Tibial artery (tissue), 4 donors: ENCODE measurements at regions not wholly inside any gene's neighbourhood (a gene's known extent, or its start where the extent isn't known, plus 50 kb on each side); places are given as distances from the start of the nearest gene placed in this dataset.

Experiments
- DNase-seq, 2 donors: peaks; one replicate each; pipeline ENCODE4 v3.0.0-alpha.2; 2019
- H3K27ac ChIP-seq, 2 donors: fragments of 200-600 bp; sonication (generic) in 1 of 2; 1 replicate in 1 of 2; 2 replicates in 1 of 2; pipeline ENCODE4 v1.5.1; 2018 to 2019; ENCODE audit warnings: mild to moderate bottlenecking in 1 of 2
- H3K27me3 ChIP-seq, 2 donors: fragments of 200-600 bp; sonication (generic) in 1 of 2; one replicate each; pipeline versions ENCODE4 v1.5.1 to v1.6.0; 2016 to 2019
- H3K36me3 ChIP-seq, 3 donors: fragments of 200-600 bp; sonication (generic) in 2 of 3; one replicate each; pipeline ENCODE4 v1.5.1; 2016 to 2019; ENCODE audit warnings: mild to moderate bottlenecking in 2 of 3
- H3K4me1 ChIP-seq, 4 donors: fragments of 200-600 bp; sonication (generic) in 2 of 4; 1 replicate in 3 of 4; 2 replicates in 1 of 4; pipeline ENCODE4 v1.5.1; 2016 to 2019
- H3K4me3 ChIP-seq, 2 donors: fragments of 200-600 bp; sonication (generic) in 1 of 2; 1 replicate in 1 of 2; 2 replicates in 1 of 2; pipeline ENCODE4 v1.5.1; 2018 to 2019; ENCODE audit warnings: mild to moderate bottlenecking in 2 of 2
- H3K9me3 ChIP-seq, 3 donors: fragments of 200-600 bp; sonication (generic) in 1 of 3; one replicate each; pipeline ENCODE4 v1.5.1; 2016 to 2019
- CTCF ChIP-seq, 2 experiments: fragments of 200-600 bp in 1 of 2; fragments of 450-650 bp in 1 of 2; IDR thresholded peaks; one replicate each; pipeline ENCODE4 v1.5.1; 2017 to 2019; ENCODE audit warnings: antibody characterized with exemption in 2 of 2, mild to moderate bottlenecking in 1 of 2, moderate library complexity in 1 of 2
- intact Hi-C: fragments of 100-400 bp; cut with DNase I; formaldehyde crosslinking; loops from one replicate; pipeline ENCODE4 v1.15.0; 2023; ENCODE audit warnings: low total_unique reads

GRCh38 chr9:118929287-118929686 lies 439.9 kb downstream of the BRINP1 start:
- Histone ChIP-seq H3K4me1 (peaks cover 0 to 21% (median 4%) of the 10 kb centered on the region in 4 donors), H3K27ac (peak overlapping the region in 1 of 2 donors; percentile 28), H3K4me3 (no peak overlapping the region), H3K9me3 (no peaks in the 10 kb centered on the region), H3K36me3 (no peaks in the 10 kb centered on the region), H3K27me3 (no peaks in the 10 kb centered on the region)
- intact Hi-C loops = no loop called here
- no peak for TF ChIP-seq CTCF (IDR thresholded peaks at IDR 0.05)
- no peak for DNase-seq

GRCh38 chr9:118931941-118932340 lies 437.3 kb downstream of the BRINP1 start:
- Histone ChIP-seq H3K27me3 (no peaks in the 10 kb centered on the region), H3K4me3 (no peak overlapping the region), H3K27ac (no peak overlapping the region), H3K4me1 (peaks cover 0 to 21% (median 4%) of the 10 kb centered on the region in 4 donors), H3K9me3 (no peaks in the 10 kb centered on the region), H3K36me3 (no peaks in the 10 kb centered on the region)
- no peak for TF ChIP-seq CTCF (IDR thresholded peaks at IDR 0.05)
- no peak for DNase-seq
- intact Hi-C loops = no loop called here

DNA sequence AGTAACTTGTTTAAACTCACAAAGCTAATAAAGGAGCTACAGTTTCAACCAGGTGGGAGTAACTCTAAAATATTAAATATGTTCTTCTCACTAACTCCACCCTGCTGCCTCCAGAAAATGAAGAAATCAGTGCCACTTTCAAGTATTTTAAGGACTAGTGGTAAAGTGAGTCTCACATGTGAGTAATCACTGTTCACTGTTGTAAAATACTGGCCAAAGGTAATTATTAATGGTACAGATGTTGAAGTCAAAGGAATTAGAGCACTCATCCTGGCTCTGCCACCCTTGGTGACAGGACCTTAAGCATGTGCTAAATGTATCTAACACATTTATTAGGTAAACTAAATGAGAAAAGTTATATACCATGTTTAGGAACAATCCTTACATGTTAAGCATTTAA lies 430.7 kb downstream of the BRINP1 start:
- H3K36me3 ChIP-seq = no peaks in the 10 kb centered on the region
- H3K27me3 ChIP-seq = no peaks in the 10 kb centered on the region
- no peak for TF ChIP-seq CTCF (IDR thresholded peaks at IDR 0.05)
- no peak overlapping the region for H3K4me3 ChIP-seq
- H3K27ac ChIP-seq = no peak overlapping the region
- intact Hi-C loops = no loop called here
- no peak for DNase-seq
- no peaks in the 10 kb centered on the region for H3K9me3 ChIP-seq
- H3K4me1 ChIP-seq = no peaks in the 10 kb centered on the region

GRCh38 chr9:118940473-118940872 lies 428.8 kb downstream of the BRINP1 start:
- Histone ChIP-seq H3K4me3 (no peak overlapping the region), H3K27ac (no peak overlapping the region), H3K4me1 (no peaks in the 10 kb centered on the region), H3K9me3 (no peaks in the 10 kb centered on the region), H3K27me3 (no peaks in the 10 kb centered on the region), H3K36me3 (no peaks in the 10 kb centered on the region)
- no peak for TF ChIP-seq CTCF (IDR thresholded peaks at IDR 0.05)
- intact Hi-C loops = no loop called here
- no peak for DNase-seq

DNA sequence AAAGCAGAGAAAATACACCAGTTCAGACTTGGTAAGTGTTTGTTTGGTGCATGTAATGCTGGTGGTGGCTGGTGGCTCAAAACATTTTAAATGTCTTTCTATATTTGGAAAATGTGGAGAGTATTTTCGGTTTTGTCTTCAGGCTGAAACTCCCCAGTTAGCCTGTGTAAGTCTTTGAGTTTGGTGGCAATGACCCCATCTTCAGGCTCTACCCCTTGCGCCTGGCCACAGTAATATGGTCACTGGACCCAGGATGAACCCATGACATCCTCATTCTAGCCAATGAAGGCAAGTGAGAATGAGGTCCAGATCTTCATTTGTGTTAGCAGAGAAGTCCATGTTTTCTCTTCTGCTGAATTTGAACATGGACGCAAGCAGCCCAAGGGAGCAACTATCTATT lies 422.6 kb downstream of the BRINP1 start:
- H3K36me3 ChIP-seq = no peaks in the 10 kb centered on the region
- TF ChIP-seq CTCF (IDR thresholded peaks at IDR 0.05) = no peak
- no peak overlapping the region for H3K4me3 ChIP-seq
- intact Hi-C loops = no loop called here
- peaks cover 0 to 12% (median 3%) of the 10 kb centered on the region in 4 donors for H3K4me1 ChIP-seq
- H3K27ac ChIP-seq = peak overlapping the region in 1 of 2 donors; percentile 14
- no peak for DNase-seq
- no peaks in the 10 kb centered on the region for H3K27me3 ChIP-seq
- no peaks in the 10 kb centered on the region for H3K9me3 ChIP-seq

DNA sequence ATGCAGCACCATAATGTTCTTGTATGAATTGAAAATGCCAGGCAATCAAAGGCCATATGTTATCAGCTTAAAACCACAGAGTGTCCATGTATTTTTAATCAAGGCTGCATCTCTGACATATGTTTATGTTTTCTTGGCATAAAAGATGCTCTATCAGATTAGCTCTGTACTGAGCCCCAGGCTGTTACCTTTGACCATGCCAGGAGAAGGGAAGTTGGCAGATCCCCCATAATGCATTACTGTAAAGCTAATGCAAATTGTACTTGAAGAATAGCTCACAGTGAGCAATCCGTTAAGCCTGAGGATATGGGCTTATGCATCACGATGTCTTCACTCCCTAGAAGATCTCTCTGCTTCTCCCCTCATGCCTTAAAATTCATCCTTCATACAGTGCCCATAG lies 414.4 kb downstream of the BRINP1 start:
- no peak for TF ChIP-seq CTCF (IDR thresholded peaks at IDR 0.05)
- Histone ChIP-seq H3K9me3 (no peaks in the 10 kb centered on the region), H3K4me1 (no peaks in the 10 kb centered on the region), H3K27ac (no peak overlapping the region), H3K27me3 (no peaks in the 10 kb centered on the region), H3K4me3 (no peak overlapping the region), H3K36me3 (no peaks in the 10 kb centered on the region)
- intact Hi-C loops = no loop called here
- no peak for DNase-seq
